8988T (cell line): ENCODE measurements at regions not wholly inside any gene's neighbourhood (a gene's known extent, or its start where the extent isn't known, plus 50 kb on each side); places are given as distances from the start of the nearest gene placed in this dataset.

Experiments
- DNase-seq: peaks from one replicate; pipeline ENCODE4 v3.0.0; 2011

GRCh38 chr14:58785701-58786100 lies 147.9 kb downstream of the DACT1 start:
- no peak for DNase-seq

GRCh38 chr14:58787592-58787991 lies 149.8 kb downstream of the DACT1 start:
- no peak for DNase-seq

- no peak for DNase-seq
Measured at GRCh38 chr14:58788655-58789503, 151.1 kb downstream of the DACT1 start.

GRCh38 chr14:58789736-58790135 lies 152.0 kb downstream of the DACT1 start:
- DNase-seq = no peak

- DNase-seq = no peak
Measured at GRCh38 chr14:58792416-58792815, 154.7 kb downstream of the DACT1 start.

- DNase-seq = no peak
Measured at GRCh38 chr14:58793131-58793740, 155.5 kb downstream of the DACT1 start.

GRCh38 chr14:58794993-58795762 lies 157.4 kb downstream of the DACT1 start:
- no peak for DNase-seq

GRCh38 chr14:58796242-58797009 lies 158.7 kb downstream of the DACT1 start:
- DNase-seq = no peak

- DNase-seq = no peak
Measured at GRCh38 chr14:58797010-58797429, 159.3 kb downstream of the DACT1 start.

- no peak for DNase-seq
Measured at GRCh38 chr14:58798173-58798572, 160.4 kb downstream of the DACT1 start.

GRCh38 chr14:58801086-58801485 lies 163.3 kb downstream of the DACT1 start:
- no peak for DNase-seq

- DNase-seq = no peak
Measured at GRCh38 chr14:58805057-58805456, 167.3 kb downstream of the DACT1 start.

- no peak for DNase-seq
Measured at GRCh38 chr14:58805605-58806409, 168.0 kb downstream of the DACT1 start.

GRCh38 chr14:58807191-58807590 lies 169.4 kb downstream of the DACT1 start:
- DNase-seq = no peak

GRCh38 chr14:58808828-58809227 lies 171.1 kb downstream of the DACT1 start:
- no peak for DNase-seq

- no peak for DNase-seq
Measured at GRCh38 chr14:58809520-58809919, 171.8 kb downstream of the DACT1 start.

- DNase-seq = no peak
Measured at GRCh38 chr14:58812050-58812910, 174.5 kb downstream of the DACT1 start.

- DNase-seq = no peak
Measured at GRCh38 chr14:58813745-58814144, 176.0 kb downstream of the DACT1 start.

GRCh38 chr14:58814466-58814865 lies 176.7 kb downstream of the DACT1 start:
- DNase-seq = no peak

- no peak for DNase-seq
Measured at GRCh38 chr14:58815161-58815701, 177.5 kb downstream of the DACT1 start.

GRCh38 chr14:58815794-58816193 lies 178.0 kb downstream of the DACT1 start:
- no peak for DNase-seq
